SK-N-SH (cell line): ENCODE measurements at regions not wholly inside any gene's neighbourhood (a gene's known extent, or its start where the extent isn't known, plus 50 kb on each side); places are given as distances from the start of the nearest gene placed in this dataset.

Experiments used
- CTCF ChIA-PET: fragments of 300-600, 350-600 bp; formaldehyde crosslinking; extraction: SDS; loops from one replicate; lab custom pipeline; 2021; lab: Yijun Ruan, JAX
- POLR2A ChIA-PET: fragments of 350-600 bp; sonication (Branson Sonifier 250); formaldehyde crosslinking; extraction: SDS; loops from one replicate; lab custom pipeline; 2020; ENCODE audit warnings: antibody characterized with exemption, inconsistent platforms; lab: Yijun Ruan, JAX
- DNase-seq: peaks from one replicate; pipeline ENCODE4 v3.0.0; 2012
- H2AFZ ChIP-seq: fragments of 200-600 bp; sonication (generic); 2 replicates; pipeline ENCODE4 v1.8.1; 2016; ENCODE audit warnings: antibody characterized with exemption, mild to moderate bottlenecking, low read depth
- H3F3A ChIP-seq: fragments of 200-600 bp; sonication (generic); replicated peaks from 2 replicates; pipeline ENCODE3; 2016; ENCODE audit warnings: antibody characterized with exemption, mild to moderate bottlenecking; ENCODE audit not compliant: insufficient read depth
- H3K27ac ChIP-seq, 2 experiments: fragments of 200-500 bp in 1 of 2; fragments of 200-600 bp in 1 of 2; sonication (Bioruptor generic) in 1 of 2; sonication (generic), shearing (Covaris generic) in 1 of 2; 2 replicates each; pipeline versions ENCODE4 v1.5.1 to v1.6.1; 2014 to 2016; ENCODE audit warnings: low read depth in 2 of 2, inconsistent platforms in 1 of 2, low read length in 1 of 2, mild to moderate bottlenecking in 1 of 2, mixed read lengths in 1 of 2
- H3K27me3 ChIP-seq: fragments of 200-600 bp; sonication (generic), shearing (Covaris generic); 2 replicates; pipeline ENCODE4 v1.6.1; 2016; ENCODE audit warnings: mixed run types; ENCODE audit not compliant: insufficient read depth
- H3K36me3 ChIP-seq, 2 experiments: fragments of 200-500 bp in 1 of 2; fragments of 200-600 bp in 1 of 2; sonication (Bioruptor generic) in 1 of 2; sonication (generic) in 1 of 2; replicated peaks in 1 of 2; 2 replicates each; pipeline versions ENCODE3 to v1.5.1; 2014 to 2016; ENCODE audit warnings: low read length in 1 of 2, mild to moderate bottlenecking in 1 of 2; ENCODE audit not compliant: insufficient read depth in 2 of 2, control insufficient read depth in 1 of 2
- H3K4me1 ChIP-seq, 2 experiments: fragments of 200-500 bp in 1 of 2; fragments of 200-600 bp in 1 of 2; sonication (Bioruptor generic) in 1 of 2; sonication (generic), shearing (Covaris generic) in 1 of 2; 2 replicates each; pipeline versions ENCODE4 v1.5.1 to v1.6.1; 2014 to 2016; ENCODE audit warnings: low read depth in 1 of 2, low read length in 1 of 2, mixed run types in 1 of 2; ENCODE audit not compliant: insufficient read depth in 2 of 2, control insufficient read depth in 1 of 2
- H3K4me2 ChIP-seq: fragments of 200-600 bp; sonication (generic), shearing (Covaris generic); 2 replicates; pipeline ENCODE4 v1.6.1; 2017; ENCODE audit warnings: mixed run types
- H3K4me3 ChIP-seq, 2 experiments: fragments of 200-500 bp in 1 of 2; fragments of 200-600 bp in 1 of 2; sonication (Bioruptor generic) in 1 of 2; sonication (generic), shearing (Covaris generic) in 1 of 2; 2 replicates each; pipeline versions ENCODE4 v1.5.1 to v1.8.1; 2014 to 2016; ENCODE audit warnings: low read depth in 2 of 2, inconsistent platforms in 1 of 2, low read length in 1 of 2, mild to moderate bottlenecking in 1 of 2, mixed read lengths in 1 of 2, moderate library complexity in 1 of 2
- H3K79me2 ChIP-seq: fragments of 200-600 bp; sonication (generic); 2 replicates; pipeline ENCODE4 v1.8.1; 2017; ENCODE audit warnings: mild to moderate bottlenecking; ENCODE audit not compliant: insufficient read depth
- H3K9ac ChIP-seq: fragments of 200-600 bp; sonication (generic); 2 replicates; pipeline ENCODE4 v1.6.1; 2017; ENCODE audit warnings: mixed run types
- H3K9me2 ChIP-seq: fragments of 200-600 bp; sonication (generic); 2 replicates; pipeline ENCODE4 v1.6.1; 2017; ENCODE audit warnings: mixed run types
- H3K9me3 ChIP-seq: fragments of 200-600 bp; sonication (generic); 2 replicates; pipeline ENCODE4 v1.6.1; 2017; ENCODE audit warnings: mixed run types, mild to moderate bottlenecking, moderate library complexity
- H4K20me1 ChIP-seq: fragments of 200-600 bp; sonication (generic); 2 replicates; pipeline ENCODE4 v1.6.1; 2017; ENCODE audit warnings: mild to moderate bottlenecking, mixed run types; ENCODE audit not compliant: insufficient read depth
- CHD2 ChIP-seq: fragments of 150-350 bp; IDR thresholded peaks from 2 replicates; pipeline ENCODE4 v1.6.1; 2018; ENCODE audit warnings: low read length; ENCODE audit not compliant: partially characterized antibody
- EP300 ChIP-seq, 2 experiments: IDR thresholded peaks; 2 replicates each; pipeline versions ENCODE4 v1.4.0 to v1.6.1; 2012; ENCODE audit warnings: borderline replicate concordance in 1 of 2, low read depth in 1 of 2, low read length in 1 of 2
- EZH2phosphoT487 ChIP-seq: fragments of 200-600 bp; sonication (generic); IDR thresholded peaks from 2 replicates; pipeline ENCODE4 v1.6.1; 2017; ENCODE audit warnings: low read depth, mixed run types, mild to moderate bottlenecking, antibody characterized with exemption, moderate library complexity, borderline replicate concordance
- FOXJ3 ChIP-seq: sonication (generic); formaldehyde crosslinking; IDR thresholded peaks from 2 replicates; pipeline ENCODE4 v1.5.1; 2020; ENCODE audit warnings: mild to moderate bottlenecking, missing genetic modification reagents
- GABPA ChIP-seq: IDR thresholded peaks from 2 replicates; pipeline ENCODE4 v1.4.0; 2012; ENCODE audit warnings: low read depth, mild to moderate bottlenecking
- GATA2 ChIP-seq: sonication (generic); formaldehyde crosslinking; IDR thresholded peaks from 2 replicates; pipeline ENCODE4 v1.5.0; 2020; ENCODE audit warnings: mild to moderate bottlenecking, missing genetic modification reagents
- MXI1 ChIP-seq: IDR thresholded peaks from 2 replicates; pipeline ENCODE4 v1.6.1; 2012; ENCODE audit warnings: mild to moderate bottlenecking, low read depth, low read length, improper control_type of control experiment
- NFIC ChIP-seq: IDR thresholded peaks from 2 replicates; pipeline ENCODE4 v1.4.0; 2012; ENCODE audit warnings: borderline replicate concordance
- NRF1 ChIP-seq: IDR thresholded peaks from 2 replicates; pipeline ENCODE4 v1.6.1; 2012; ENCODE audit warnings: low read depth, mild to moderate bottlenecking, low read length
- POLR2AphosphoS5 ChIP-seq: IDR thresholded peaks from 2 replicates; pipeline ENCODE4 v1.6.1; 2012; ENCODE audit warnings: low read depth, low read length
- RAD21 ChIP-seq: IDR thresholded peaks from 2 replicates; pipeline ENCODE4 v1.6.1; 2012; ENCODE audit warnings: mild to moderate bottlenecking, low read length
- RFX5 ChIP-seq: IDR thresholded peaks from 2 replicates; pipeline ENCODE4 v1.6.1; 2012; ENCODE audit warnings: mild to moderate bottlenecking, improper control_type of control experiment, low read length
- RXRA ChIP-seq: IDR thresholded peaks from 2 replicates; pipeline ENCODE4 v1.4.0; 2012; ENCODE audit warnings: low read depth, mild to moderate bottlenecking, borderline replicate concordance
- SIN3A ChIP-seq: IDR thresholded peaks from 2 replicates; pipeline ENCODE4 v1.6.1; 2012; ENCODE audit warnings: low read depth, mild to moderate bottlenecking, low read length, moderate library complexity, borderline replicate concordance
- SMC3 ChIP-seq: IDR thresholded peaks from 2 replicates; pipeline ENCODE4 v1.6.1; 2012; ENCODE audit warnings: low read depth, low read length, improper control_type of control experiment
- TCF12 ChIP-seq: IDR thresholded peaks from 2 replicates; pipeline ENCODE4 v1.4.0; 2012
- TEAD4 ChIP-seq: IDR thresholded peaks from 2 replicates; pipeline ENCODE4 v1.4.0; 2012; ENCODE audit warnings: mild to moderate bottlenecking, borderline replicate concordance; ENCODE audit not compliant: insufficient read depth
- WGBS: methylation state at CpG from one replicate; pipeline ENCODE4 v1.1.6; 2017; ENCODE audit warnings: low lambda C conversion rate; 5-methylcytosine and 5-hydroxymethylcytosine counted together
- TF ChIP-seq, protein P1 (sequence below): IDR thresholded peaks from 2 replicates; pipeline ENCODE4 v1.4.0; 2012; ENCODE audit warnings: low read depth
- TF ChIP-seq, protein P2 (sequence below): IDR thresholded peaks from 2 replicates; pipeline ENCODE4 v1.6.1; 2012; ENCODE audit warnings: mild to moderate bottlenecking, low read depth, low read length, moderate library complexity
- TF ChIP-seq, protein P3 (sequence below): IDR thresholded peaks from 2 replicates; pipeline ENCODE4; 2012
- TF ChIP-seq, protein P4 (sequence below): IDR thresholded peaks from 2 replicates; pipeline ENCODE4 v1.4.0; 2012; ENCODE audit warnings: low read depth, borderline replicate concordance

DNA sequence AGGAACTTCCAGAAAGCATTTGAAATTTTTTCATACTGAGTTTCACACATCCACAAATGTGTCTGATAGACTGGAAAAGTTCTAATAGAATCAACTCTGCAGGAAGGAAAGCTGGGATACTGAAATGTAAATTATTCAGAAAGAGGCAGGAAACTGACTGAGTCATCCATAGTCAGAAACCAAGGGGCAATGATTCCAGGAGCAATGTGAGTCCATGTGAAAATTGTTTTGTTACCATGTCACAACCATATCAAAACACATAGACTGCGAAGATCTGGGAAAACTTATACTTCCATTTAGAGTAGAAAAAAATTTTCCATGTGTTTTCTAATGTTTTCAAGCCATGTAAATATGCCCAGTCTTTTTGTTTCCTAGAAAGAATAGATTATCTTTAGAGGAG, 142.3 kb upstream of the TMPRSS15 start:
- Histone ChIP-seq H4K20me1 (no peaks in the 10 kb centered on the region), H3K79me2 (no peaks in the 10 kb centered on the region), H3K4me2 (no peak overlapping the region), H3K9me2 (no peaks in the 10 kb centered on the region), H3F3A (no peaks in the 10 kb centered on the region), H3K9ac (no peak overlapping the region), H3K36me3 (no peaks in the 10 kb centered on the region), H3K27ac (no peak overlapping the region), H3K4me3 (no peak overlapping the region), H3K27me3 (no peaks in the 10 kb centered on the region), H3K4me1 (no peaks in the 10 kb centered on the region), H3K9me3 (no peaks in the 10 kb centered on the region), H2AFZ (no peak overlapping the region)
- ChIA-PET CTCF (no interaction called here), POLR2A (no interaction called here)
- TF ChIP-seq RAD21: no peak
- no peak for TF ChIP-seq NFIC
- TF ChIP-seq SIN3A: no peak
- TF ChIP-seq, protein P1, sequence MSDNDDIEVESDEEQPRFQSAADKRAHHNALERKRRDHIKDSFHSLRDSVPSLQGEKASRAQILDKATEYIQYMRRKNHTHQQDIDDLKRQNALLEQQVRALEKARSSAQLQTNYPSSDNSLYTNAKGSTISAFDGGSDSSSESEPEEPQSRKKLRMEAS: no peak
- TF ChIP-seq MXI1: no peak
- no peak for TF ChIP-seq POLR2AphosphoS5
- TF ChIP-seq, protein P2, sequence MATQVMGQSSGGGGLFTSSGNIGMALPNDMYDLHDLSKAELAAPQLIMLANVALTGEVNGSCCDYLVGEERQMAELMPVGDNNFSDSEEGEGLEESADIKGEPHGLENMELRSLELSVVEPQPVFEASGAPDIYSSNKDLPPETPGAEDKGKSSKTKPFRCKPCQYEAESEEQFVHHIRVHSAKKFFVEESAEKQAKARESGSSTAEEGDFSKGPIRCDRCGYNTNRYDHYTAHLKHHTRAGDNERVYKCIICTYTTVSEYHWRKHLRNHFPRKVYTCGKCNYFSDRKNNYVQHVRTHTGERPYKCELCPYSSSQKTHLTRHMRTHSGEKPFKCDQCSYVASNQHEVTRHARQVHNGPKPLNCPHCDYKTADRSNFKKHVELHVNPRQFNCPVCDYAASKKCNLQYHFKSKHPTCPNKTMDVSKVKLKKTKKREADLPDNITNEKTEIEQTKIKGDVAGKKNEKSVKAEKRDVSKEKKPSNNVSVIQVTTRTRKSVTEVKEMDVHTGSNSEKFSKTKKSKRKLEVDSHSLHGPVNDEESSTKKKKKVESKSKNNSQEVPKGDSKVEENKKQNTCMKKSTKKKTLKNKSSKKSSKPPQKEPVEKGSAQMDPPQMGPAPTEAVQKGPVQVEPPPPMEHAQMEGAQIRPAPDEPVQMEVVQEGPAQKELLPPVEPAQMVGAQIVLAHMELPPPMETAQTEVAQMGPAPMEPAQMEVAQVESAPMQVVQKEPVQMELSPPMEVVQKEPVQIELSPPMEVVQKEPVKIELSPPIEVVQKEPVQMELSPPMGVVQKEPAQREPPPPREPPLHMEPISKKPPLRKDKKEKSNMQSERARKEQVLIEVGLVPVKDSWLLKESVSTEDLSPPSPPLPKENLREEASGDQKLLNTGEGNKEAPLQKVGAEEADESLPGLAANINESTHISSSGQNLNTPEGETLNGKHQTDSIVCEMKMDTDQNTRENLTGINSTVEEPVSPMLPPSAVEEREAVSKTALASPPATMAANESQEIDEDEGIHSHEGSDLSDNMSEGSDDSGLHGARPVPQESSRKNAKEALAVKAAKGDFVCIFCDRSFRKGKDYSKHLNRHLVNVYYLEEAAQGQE: no peak
- TF ChIP-seq, protein P3, sequence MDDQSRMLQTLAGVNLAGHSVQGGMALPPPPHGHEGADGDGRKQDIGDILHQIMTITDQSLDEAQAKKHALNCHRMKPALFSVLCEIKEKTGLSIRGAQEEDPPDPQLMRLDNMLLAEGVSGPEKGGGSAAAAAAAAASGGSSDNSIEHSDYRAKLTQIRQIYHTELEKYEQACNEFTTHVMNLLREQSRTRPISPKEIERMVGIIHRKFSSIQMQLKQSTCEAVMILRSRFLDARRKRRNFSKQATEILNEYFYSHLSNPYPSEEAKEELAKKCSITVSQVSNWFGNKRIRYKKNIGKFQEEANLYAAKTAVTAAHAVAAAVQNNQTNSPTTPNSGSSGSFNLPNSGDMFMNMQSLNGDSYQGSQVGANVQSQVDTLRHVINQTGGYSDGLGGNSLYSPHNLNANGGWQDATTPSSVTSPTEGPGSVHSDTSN: no peak
- DNase-seq: no peak
- 13% methylated on average over 1 of the region's 1 CpG for WGBS

DNA sequence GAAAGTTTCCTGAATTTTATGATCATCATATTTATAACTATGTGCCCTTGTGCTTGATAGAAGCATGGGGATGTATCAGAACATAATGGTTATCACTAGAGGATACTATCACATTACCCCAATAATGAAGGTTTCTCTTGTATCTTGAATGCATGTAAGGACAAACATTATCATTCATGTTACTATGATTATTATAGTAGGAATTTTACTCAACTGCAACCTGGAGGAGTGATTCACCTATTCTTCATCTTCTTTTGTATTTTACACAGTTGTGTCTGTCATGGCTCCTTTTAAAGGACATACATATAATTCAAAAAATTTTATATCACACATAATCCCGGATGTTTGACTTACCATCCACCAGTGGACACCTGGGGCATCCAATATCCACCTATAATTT, 143.8 kb upstream of the TMPRSS15 start:
- H3K27ac ChIP-seq: no peak overlapping the region
- H3K9me3 ChIP-seq: no peaks in the 10 kb centered on the region
- no peaks in the 10 kb centered on the region for H3K4me1 ChIP-seq
- no peak for TF ChIP-seq NRF1
- TF ChIP-seq, protein P4, sequence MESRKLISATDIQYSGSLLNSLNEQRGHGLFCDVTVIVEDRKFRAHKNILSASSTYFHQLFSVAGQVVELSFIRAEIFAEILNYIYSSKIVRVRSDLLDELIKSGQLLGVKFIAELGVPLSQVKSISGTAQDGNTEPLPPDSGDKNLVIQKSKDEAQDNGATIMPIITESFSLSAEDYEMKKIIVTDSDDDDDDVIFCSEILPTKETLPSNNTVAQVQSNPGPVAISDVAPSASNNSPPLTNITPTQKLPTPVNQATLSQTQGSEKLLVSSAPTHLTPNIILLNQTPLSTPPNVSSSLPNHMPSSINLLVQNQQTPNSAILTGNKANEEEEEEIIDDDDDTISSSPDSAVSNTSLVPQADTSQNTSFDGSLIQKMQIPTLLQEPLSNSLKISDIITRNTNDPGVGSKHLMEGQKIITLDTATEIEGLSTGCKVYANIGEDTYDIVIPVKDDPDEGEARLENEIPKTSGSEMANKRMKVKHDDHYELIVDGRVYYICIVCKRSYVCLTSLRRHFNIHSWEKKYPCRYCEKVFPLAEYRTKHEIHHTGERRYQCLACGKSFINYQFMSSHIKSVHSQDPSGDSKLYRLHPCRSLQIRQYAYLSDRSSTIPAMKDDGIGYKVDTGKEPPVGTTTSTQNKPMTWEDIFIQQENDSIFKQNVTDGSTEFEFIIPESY: no peak
- no peak for TF ChIP-seq EP300 (IDR thresholded peaks at IDR 0.05; ENCODE audit: borderline replicate concordance in 1 of 2, low read depth in 1 of 2, low read length in 1 of 2)
- no peak for TF ChIP-seq CHD2
- no peak for TF ChIP-seq SMC3
- TF ChIP-seq FOXJ3 (CRISPR knock-in tag): no peak
- TF ChIP-seq SIN3A: no peak
- TF ChIP-seq GABPA: no peak
- no peak for TF ChIP-seq RXRA
- no peak for TF ChIP-seq TCF12
- TF ChIP-seq EZH2phosphoT487: no peak
- TF ChIP-seq TEAD4: no peak
- no peak for TF ChIP-seq RFX5
- TF ChIP-seq, protein P1: no peak
- TF ChIP-seq, protein P3: no peak
- no peak for TF ChIP-seq GATA2 (CRISPR knock-in tag)
- no peaks in the 10 kb centered on the region for H3F3A ChIP-seq
- no peak overlapping the region for H2AFZ ChIP-seq
- no peak overlapping the region for H3K4me3 ChIP-seq
- no peaks in the 10 kb centered on the region for H3K36me3 ChIP-seq
- ChIA-PET POLR2A (no interaction called here), CTCF (no interaction called here)
- no peaks in the 10 kb centered on the region for H3K27me3 ChIP-seq
- no peaks in the 10 kb centered on the region for H3K9me2 ChIP-seq
- H3K9ac ChIP-seq: no peak overlapping the region
- DNase-seq: no peak
- no peaks in the 10 kb centered on the region for H3K79me2 ChIP-seq
- no peaks in the 10 kb centered on the region for H4K20me1 ChIP-seq
- no peak overlapping the region for H3K4me2 ChIP-seq
- 3% methylated on average over 1 of the region's 1 CpG for WGBS
